IgD-negative memory B cell (primary cell): ENCODE measurements at regions not wholly inside any gene's neighbourhood (a gene's known extent, or its start where the extent isn't known, plus 50 kb on each side); places are given as distances from the start of the nearest gene placed in this dataset.
"Not testable (repeated sequence)": the region's sequence is repeated elsewhere in the genome, so short reads cannot be mapped to it uniquely, and the experiment has no call there.

Source experiments
- H3K27ac Mint-ChIP-seq, 3 donors: one replicate each; pipeline ENCODE4 v1.8.0; 2020 to 2022; ENCODE audit warnings: mild to moderate bottlenecking in 3 of 3, mixed read lengths in 3 of 3, moderate library complexity in 1 of 3
- H3K27me3 Mint-ChIP-seq: one replicate; pipeline ENCODE4 v1.8.0; 2021; ENCODE audit warnings: mixed read lengths
- H3K36me3 Mint-ChIP-seq: one replicate; pipeline ENCODE4 v1.8.0; 2020; ENCODE audit warnings: mild to moderate bottlenecking, mixed read lengths
- H3K4me1 Mint-ChIP-seq, 3 donors: one replicate each; pipeline ENCODE4 v1.8.0; 2020 to 2022; ENCODE audit warnings: mixed read lengths in 3 of 3, mild to moderate bottlenecking in 1 of 3
- H3K4me3 Mint-ChIP-seq, 4 donors: one replicate each; pipeline ENCODE4 v1.8.0; 2020 to 2022; ENCODE audit warnings: mild to moderate bottlenecking in 4 of 4, mixed read lengths in 4 of 4, moderate library complexity in 3 of 4
- H3K9me3 Mint-ChIP-seq, 3 donors: one replicate each; pipeline ENCODE4 v1.8.0; 2020 to 2021; ENCODE audit warnings: mixed read lengths in 3 of 3, mild to moderate bottlenecking in 1 of 3

GRCh38 chr12:94916663-94917062 lies 86.8 kb downstream of the NDUFA12 start:
- Mint-ChIP-seq H3K4me1 (peaks cover 0 to 2% (median 0%) of the 10 kb centered on the region in 3 donors), H3K27me3 (no peaks in the 10 kb centered on the region), H3K4me3 (no peak overlapping the region), H3K9me3 (peaks cover 0 to 5% (median 0%) of the 10 kb centered on the region in 3 donors), H3K27ac (no peak overlapping the region), H3K36me3 (peaks cover 2% of the 10 kb centered on the region)

GRCh38 chr12:94909663-94910062 lies 93.8 kb downstream of the NDUFA12 start:
- no peak overlapping the region for H3K4me3 Mint-ChIP-seq
- no peaks in the 10 kb centered on the region for H3K27me3 Mint-ChIP-seq
- H3K36me3 Mint-ChIP-seq, result no peaks in the 10 kb centered on the region
- H3K27ac Mint-ChIP-seq, result no peak overlapping the region
- peaks cover 0 to 9% (median 5%) of the 10 kb centered on the region in 3 donors for H3K9me3 Mint-ChIP-seq
- no peaks in the 10 kb centered on the region for H3K4me1 Mint-ChIP-seq

DNA sequence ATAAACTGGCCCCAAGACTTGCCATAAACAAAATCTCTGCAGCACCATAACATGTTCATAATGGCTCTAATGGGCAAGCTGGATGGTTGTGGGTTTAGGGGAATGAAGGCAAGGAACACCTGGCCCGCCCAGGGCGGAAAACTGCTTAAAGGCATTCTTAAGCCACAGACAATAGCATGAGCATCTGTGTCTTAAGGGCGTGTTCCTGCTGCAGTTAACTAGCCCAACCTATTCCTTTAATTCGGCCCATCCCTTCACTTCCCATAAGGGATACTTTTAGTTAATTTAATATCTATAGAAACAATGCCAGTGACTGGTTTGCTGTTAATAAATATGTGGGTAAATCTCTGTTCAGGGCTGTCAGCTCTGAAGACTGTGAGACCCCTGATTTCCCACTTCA lies 97.7 kb downstream of the NDUFA12 start:
- H3K36me3 Mint-ChIP-seq, H3K4me3 Mint-ChIP-seq, H3K27me3 Mint-ChIP-seq, H3K4me1 Mint-ChIP-seq, H3K9me3 Mint-ChIP-seq, H3K27ac Mint-ChIP-seq: not testable (repeated sequence)

GRCh38 chr12:94900496-94900895 lies 103.0 kb downstream of the NDUFA12 start:
- peaks cover 0 to 4% (median 0%) of the 10 kb centered on the region in 3 donors for H3K4me1 Mint-ChIP-seq
- H3K27ac Mint-ChIP-seq, result peak overlapping the region in 1 of 3 donors; percentile 50
- H3K27me3 Mint-ChIP-seq, result no peaks in the 10 kb centered on the region
- H3K4me3 Mint-ChIP-seq, result no peak overlapping the region
- H3K9me3 Mint-ChIP-seq, result peaks cover 0 to 3% (median 3%) of the 10 kb centered on the region in 3 donors
- no peaks in the 10 kb centered on the region for H3K36me3 Mint-ChIP-seq

DNA sequence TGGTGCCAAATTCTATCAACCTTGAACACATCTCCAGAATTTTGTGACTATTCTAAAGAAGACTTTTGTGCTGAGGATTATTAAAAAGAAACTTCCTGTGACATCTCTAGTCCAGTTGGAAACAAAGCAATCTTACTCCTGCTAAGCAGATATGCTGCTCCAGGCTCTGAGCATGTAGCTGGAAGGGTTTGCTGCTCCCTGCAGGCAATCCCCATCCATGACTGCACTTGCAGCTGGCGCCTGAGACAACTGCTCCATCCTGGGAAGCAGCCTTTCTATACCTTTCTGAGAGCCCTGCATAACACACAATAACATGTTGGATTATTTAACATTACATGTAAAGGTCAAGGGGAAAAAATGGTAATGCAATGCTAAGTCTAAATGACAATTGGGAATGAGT lies 105.1 kb downstream of the NDUFA12 start:
- Mint-ChIP-seq H3K4me3 (no peak overlapping the region), H3K36me3 (no peaks in the 10 kb centered on the region), H3K27me3 (no peaks in the 10 kb centered on the region), H3K27ac (no peak overlapping the region), H3K4me1 (peaks cover 0 to 4% (median 0%) of the 10 kb centered on the region in 3 donors), H3K9me3 (no peaks in the 10 kb centered on the region)

DNA sequence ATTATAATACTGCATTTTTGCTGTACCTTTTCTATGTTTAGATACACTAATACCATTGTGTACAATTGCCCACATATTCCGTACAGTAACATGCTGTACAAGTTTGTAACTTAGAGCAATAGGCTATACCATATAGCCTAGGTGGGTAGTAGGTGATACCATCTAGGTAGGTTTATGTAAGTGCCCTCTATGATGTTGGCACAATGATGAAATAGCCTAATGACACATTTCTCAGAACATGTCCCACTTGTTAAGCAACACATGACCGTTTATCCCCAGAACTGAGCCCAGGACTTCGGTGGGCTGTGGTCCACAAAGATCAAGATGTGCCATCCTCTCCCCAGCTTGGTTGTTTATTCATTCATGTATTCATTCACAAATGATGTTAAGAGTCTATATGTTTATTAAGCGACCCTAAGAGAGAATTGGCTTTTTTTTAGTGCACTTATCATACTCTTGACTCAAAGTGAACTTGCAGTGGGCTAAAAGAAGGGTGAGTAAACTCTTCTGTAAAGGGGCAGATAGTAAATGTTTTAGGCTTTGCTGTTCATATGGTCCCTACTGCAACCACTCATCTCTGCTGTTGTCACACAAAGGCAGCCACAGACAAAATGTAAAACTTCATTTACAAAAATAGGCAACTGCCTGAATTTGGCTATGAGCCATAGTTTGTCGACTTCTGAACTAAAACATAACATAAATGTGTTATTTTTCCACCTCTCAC lies 110.8 kb downstream of the NDUFA12 start:
- Mint-ChIP-seq H3K36me3 (no peaks in the 10 kb centered on the region), H3K4me3 (no peak overlapping the region), H3K4me1 (no peaks in the 10 kb centered on the region), H3K27ac (no peak overlapping the region), H3K27me3 (no peaks in the 10 kb centered on the region), H3K9me3 (no peaks in the 10 kb centered on the region)

GRCh38 chr12:94889445-94890210 lies 113.9 kb downstream of the NDUFA12 start:
- Mint-ChIP-seq H3K9me3 (no peaks in the 10 kb centered on the region), H3K4me3 (no peak overlapping the region), H3K27ac (no peak overlapping the region), H3K36me3 (no peaks in the 10 kb centered on the region), H3K4me1 (no peaks in the 10 kb centered on the region), H3K27me3 (no peaks in the 10 kb centered on the region)

DNA sequence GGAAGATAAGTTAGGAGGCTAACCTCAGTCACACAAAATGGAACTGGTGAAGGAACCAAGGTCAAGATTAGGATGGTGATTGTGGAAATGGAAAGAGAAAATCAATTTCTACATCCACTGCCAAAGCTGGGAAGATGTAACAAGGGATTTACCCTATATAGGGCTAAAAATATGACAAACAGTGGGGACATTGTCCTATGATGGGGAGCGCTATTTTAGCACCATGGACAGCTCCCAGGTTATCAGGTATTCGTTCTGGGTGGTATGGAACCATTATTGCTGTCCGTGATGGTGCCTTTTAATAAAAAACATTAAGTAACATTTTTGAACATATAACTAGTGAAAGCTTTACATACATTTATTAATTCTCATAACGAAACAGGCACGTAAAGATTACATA lies 124.0 kb downstream of the NDUFA12 start:
- peaks cover 18% of the 10 kb centered on the region for H3K27me3 Mint-ChIP-seq

GRCh38 chr12:94875525-94875924 lies 128.0 kb downstream of the NDUFA12 start:
- peaks cover 17 to 26% (median 24%) of the 10 kb centered on the region in 3 donors for H3K4me1 Mint-ChIP-seq
- H3K27ac Mint-ChIP-seq, result no peak overlapping the region
- no peaks in the 10 kb centered on the region for H3K36me3 Mint-ChIP-seq
- peak overlapping the region; percentile 45 to 76 (median 60) for H3K4me3 Mint-ChIP-seq
- H3K9me3 Mint-ChIP-seq, result no peaks in the 10 kb centered on the region
- H3K27me3 Mint-ChIP-seq, result peaks cover 28% of the 10 kb centered on the region

More for the DNA sequence above, 124.0 kb downstream of the NDUFA12 start:
- H3K36me3 Mint-ChIP-seq, result peaks cover 2% of the 10 kb centered on the region
- H3K4me1 Mint-ChIP-seq, result peaks cover 3 to 11% (median 6%) of the 10 kb centered on the region in 3 donors
- H3K4me3 Mint-ChIP-seq, result no peak overlapping the region
- no peak overlapping the region for H3K27ac Mint-ChIP-seq
- H3K9me3 Mint-ChIP-seq, result no peaks in the 10 kb centered on the region

GRCh38 chr12:94874518-94875302 lies 128.8 kb downstream of the NDUFA12 start:
- no peak overlapping the region for H3K27ac Mint-ChIP-seq
- no peaks in the 10 kb centered on the region for H3K36me3 Mint-ChIP-seq
- H3K4me3 Mint-ChIP-seq, result peak overlapping the region; percentile 77 to 95 (median 87)
- peaks cover 28% of the 10 kb centered on the region for H3K27me3 Mint-ChIP-seq
- peaks cover 19 to 30% (median 28%) of the 10 kb centered on the region in 3 donors for H3K4me1 Mint-ChIP-seq
- H3K9me3 Mint-ChIP-seq, result no peaks in the 10 kb centered on the region

DNA sequence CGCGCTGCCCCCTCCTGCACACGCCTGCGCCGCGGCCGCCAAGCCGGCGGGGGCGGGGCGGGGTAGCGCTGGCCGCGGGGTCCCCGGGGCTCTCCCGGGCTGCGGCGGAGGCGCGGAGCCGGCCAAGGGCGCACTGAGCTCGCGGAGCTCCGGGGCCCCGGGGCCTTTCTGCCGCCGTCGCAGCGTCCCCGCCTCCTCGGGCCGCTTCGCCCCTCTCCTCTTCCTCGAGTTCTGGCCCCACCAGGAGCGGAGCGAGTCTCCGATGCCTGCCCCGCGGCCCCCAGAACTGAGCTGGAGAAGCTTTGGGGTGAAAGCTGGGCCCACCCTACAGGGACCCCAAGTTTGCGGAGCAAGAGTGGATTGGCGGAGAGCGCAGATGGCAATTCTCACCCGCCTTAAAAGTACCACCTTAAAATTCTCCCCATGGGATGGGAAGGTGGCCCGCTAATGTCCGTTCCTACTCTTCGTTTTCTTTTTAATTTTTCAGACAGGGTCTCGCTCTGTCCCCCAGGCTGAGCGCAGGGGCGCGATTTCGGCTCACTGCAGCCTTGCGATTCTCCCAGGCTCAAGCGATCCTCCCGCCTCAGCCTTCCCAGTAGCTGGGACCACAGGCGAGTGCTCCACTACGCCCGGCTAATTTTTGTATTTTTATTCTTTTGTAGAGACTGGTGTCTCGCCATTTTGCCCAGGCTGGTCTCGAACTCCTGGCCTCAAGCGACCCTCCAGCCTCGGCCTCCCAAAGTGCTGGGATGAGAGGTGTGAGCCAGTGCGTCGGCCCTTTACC lies 129.6 kb downstream of the NDUFA12 start:
- peaks cover 19 to 30% (median 28%) of the 10 kb centered on the region in 3 donors for H3K4me1 Mint-ChIP-seq
- H3K27ac Mint-ChIP-seq, result no peak overlapping the region
- no peaks in the 10 kb centered on the region for H3K36me3 Mint-ChIP-seq
- peak overlapping the region; percentile 77 to 95 (median 87) for H3K4me3 Mint-ChIP-seq
- H3K27me3 Mint-ChIP-seq, result peaks cover 28% of the 10 kb centered on the region
- no peaks in the 10 kb centered on the region for H3K9me3 Mint-ChIP-seq

DNA sequence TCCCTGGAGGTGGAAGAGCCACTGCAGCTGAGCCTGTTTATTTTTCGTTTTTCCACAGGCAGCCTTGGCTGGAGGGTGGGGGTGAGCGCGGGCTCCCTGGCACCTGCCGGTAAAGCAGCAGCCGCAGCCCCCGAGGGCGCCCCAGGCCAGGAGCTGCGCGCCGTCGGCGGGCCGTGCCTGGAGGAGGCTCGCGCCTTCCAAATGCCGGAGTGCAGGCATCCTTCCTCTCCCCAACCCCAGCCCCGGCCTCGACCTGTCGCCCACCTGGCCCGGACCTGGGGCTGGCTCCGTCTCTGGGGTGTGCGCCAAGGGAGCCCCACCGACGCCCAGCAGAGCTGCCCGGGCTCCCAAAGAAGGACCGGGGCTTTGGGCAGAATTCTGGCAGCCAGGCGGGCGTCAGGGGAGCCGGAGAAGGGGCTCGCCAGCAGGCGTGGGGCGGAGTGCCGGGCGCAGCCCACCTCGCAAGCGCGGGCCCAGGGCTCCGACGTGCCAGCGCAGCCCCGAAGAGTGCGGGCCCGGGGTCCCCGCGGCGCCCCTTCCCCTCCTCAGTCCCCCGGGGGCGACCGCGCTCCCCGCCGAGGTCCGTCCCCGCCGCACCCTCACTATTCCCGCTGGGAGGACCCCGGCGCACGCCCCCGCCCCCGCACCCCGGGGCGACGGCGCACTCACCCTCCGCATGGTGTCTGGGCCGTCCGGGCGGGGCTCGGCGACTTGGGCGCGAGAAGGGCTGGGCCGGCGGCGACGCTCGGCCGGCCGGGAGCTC lies 130.3 kb downstream of the NDUFA12 start:
- H3K9me3 Mint-ChIP-seq, result no peaks in the 10 kb centered on the region
- H3K27me3 Mint-ChIP-seq, result peaks cover 24% of the 10 kb centered on the region
- H3K27ac Mint-ChIP-seq, result peak overlapping the region in 1 of 3 donors; percentile 14
- H3K36me3 Mint-ChIP-seq, result no peaks in the 10 kb centered on the region
- H3K4me1 Mint-ChIP-seq, result peaks cover 19 to 30% (median 28%) of the 10 kb centered on the region in 3 donors
- H3K4me3 Mint-ChIP-seq, result peak overlapping the region; percentile 75 to 88 (median 80)

GRCh38 chr12:94872671-94872970 lies 130.9 kb downstream of the NDUFA12 start:
- no peaks in the 10 kb centered on the region for H3K9me3 Mint-ChIP-seq
- H3K27me3 Mint-ChIP-seq, result peaks cover 24% of the 10 kb centered on the region
- peaks cover 19 to 30% (median 28%) of the 10 kb centered on the region in 3 donors for H3K4me1 Mint-ChIP-seq
- peak overlapping the region; percentile 75 to 88 (median 80) for H3K4me3 Mint-ChIP-seq
- H3K36me3 Mint-ChIP-seq, result no peaks in the 10 kb centered on the region
- H3K27ac Mint-ChIP-seq, result peak overlapping the region in 1 of 3 donors; percentile 14
